ENCODE measurements at regions not wholly inside any gene's neighbourhood (a gene's known extent, or its start where the extent isn't known, plus 50 kb on each side); places are given as distances from the start of the nearest gene placed in this dataset.

DNA sequence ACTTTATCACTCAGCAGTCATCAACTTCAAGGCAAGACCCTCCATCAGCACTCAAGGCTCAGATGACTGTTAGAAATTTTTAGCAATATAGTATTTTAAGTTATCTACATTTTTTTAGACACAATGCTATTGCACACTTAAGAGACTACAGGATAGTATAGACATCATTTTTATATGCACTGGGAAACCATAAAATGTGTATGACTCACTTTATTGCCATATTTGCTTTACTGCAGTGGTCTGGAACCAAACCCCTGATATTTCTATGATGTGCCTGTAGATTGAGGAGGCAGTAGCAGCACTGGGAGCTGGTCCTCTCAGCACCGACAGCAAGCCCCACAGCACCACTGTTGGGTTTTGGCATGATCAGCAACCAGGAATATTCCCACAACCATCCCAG, 264.8 kb upstream of the HNRNPA3 start:
- TF ChIP-seq, protein P1, sequence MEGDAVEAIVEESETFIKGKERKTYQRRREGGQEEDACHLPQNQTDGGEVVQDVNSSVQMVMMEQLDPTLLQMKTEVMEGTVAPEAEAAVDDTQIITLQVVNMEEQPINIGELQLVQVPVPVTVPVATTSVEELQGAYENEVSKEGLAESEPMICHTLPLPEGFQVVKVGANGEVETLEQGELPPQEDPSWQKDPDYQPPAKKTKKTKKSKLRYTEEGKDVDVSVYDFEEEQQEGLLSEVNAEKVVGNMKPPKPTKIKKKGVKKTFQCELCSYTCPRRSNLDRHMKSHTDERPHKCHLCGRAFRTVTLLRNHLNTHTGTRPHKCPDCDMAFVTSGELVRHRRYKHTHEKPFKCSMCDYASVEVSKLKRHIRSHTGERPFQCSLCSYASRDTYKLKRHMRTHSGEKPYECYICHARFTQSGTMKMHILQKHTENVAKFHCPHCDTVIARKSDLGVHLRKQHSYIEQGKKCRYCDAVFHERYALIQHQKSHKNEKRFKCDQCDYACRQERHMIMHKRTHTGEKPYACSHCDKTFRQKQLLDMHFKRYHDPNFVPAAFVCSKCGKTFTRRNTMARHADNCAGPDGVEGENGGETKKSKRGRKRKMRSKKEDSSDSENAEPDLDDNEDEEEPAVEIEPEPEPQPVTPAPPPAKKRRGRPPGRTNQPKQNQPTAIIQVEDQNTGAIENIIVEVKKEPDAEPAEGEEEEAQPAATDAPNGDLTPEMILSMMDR (conservative IDR thresholded peaks at IDR 0.05 in 1 of 2, IDR thresholded peaks at IDR 0.05 in 1 of 2; ENCODE audit: extremely low read depth in 1 of 2, insufficient read depth in 1 of 2, low read depth in 1 of 2, low read length in 2 of 2), result no peak
- no peak for TF ChIP-seq EZH2 (IDR thresholded peaks at IDR 0.05; ENCODE audit: borderline replicate concordance, low read length)
